GM23338 (cell line): ENCODE measurements at regions not wholly inside any gene's neighbourhood (a gene's known extent, or its start where the extent isn't known, plus 50 kb on each side); places are given as distances from the start of the nearest gene placed in this dataset.

ENCODE experiments used
- CTCF ChIP-seq, 2 experiments: fragments of 200-600 bp in 1 of 2; sonication (generic) in 1 of 2; conservative IDR thresholded peaks; 2 replicates each; pipeline versions ENCODE4 v1.5.1 to v1.6.1; 2016 to 2017; ENCODE audit warnings: antibody characterized with exemption in 2 of 2, low read depth in 2 of 2, mild to moderate bottlenecking in 2 of 2, moderate library complexity in 1 of 2
- ZNF114 ChIP-seq: fragments of 250-450 bp; sonication (Bioruptor Pico); IDR thresholded peaks from 2 replicates; pipeline ENCODE4 v1.5.0; 2020; ENCODE audit warnings: mild to moderate bottlenecking, moderate library complexity

GRCh38 chr10:131437556-131438475 is 126.3 kb upstream of the TCERG1L start:
- TF ChIP-seq CTCF (conservative IDR thresholded peaks at IDR 0.05; ENCODE audit: low read depth in 2 of 2) (no peak), ZNF114 (CRISPR knock-in tag) (no peak)
